GM12878 (cell line): ENCODE measurements at regions not wholly inside any gene's neighbourhood (a gene's known extent, or its start where the extent isn't known, plus 50 kb on each side); places are given as distances from the start of the nearest gene placed in this dataset.

Experiments used
- JUND ChIP-seq: IDR thresholded peaks from 2 replicates; pipeline ENCODE4 v1.6.1; 2012; ENCODE audit warnings: low read depth, mild to moderate bottlenecking, low read length, improper control_type of control experiment, moderate library complexity
- RELA ChIP-seq: fragments of 450-650 bp; IDR thresholded peaks from 2 replicates; pipeline ENCODE4 v1.8.0; 2014; ENCODE audit warnings: borderline replicate concordance; ENCODE audit not compliant: partially characterized antibody
- SMAD5 ChIP-seq: IDR thresholded peaks from 2 replicates; pipeline ENCODE4 v1.6.1; 2016; ENCODE audit warnings: antibody characterized with exemption, low read depth
- ZNF384 ChIP-seq: IDR thresholded peaks from 2 replicates; pipeline ENCODE4 v1.6.1; 2012; ENCODE audit warnings: low read depth, mild to moderate bottlenecking, low read length, improper control_type of control experiment, borderline replicate concordance
- TF ChIP-seq, protein P1 (sequence below): fragments of 450-650 bp; formaldehyde crosslinking; IDR thresholded peaks from 2 replicates; pipeline ENCODE4 v1.4.0; 2020; ENCODE audit warnings: mild to moderate bottlenecking, moderate library complexity
- TF ChIP-seq, protein P2 (sequence below): IDR thresholded peaks from 2 replicates; pipeline ENCODE4 v1.6.1; 2011; ENCODE audit warnings: mild to moderate bottlenecking, low read depth, low read length, moderate library complexity; ENCODE audit not compliant: insufficient replicate concordance

DNA sequence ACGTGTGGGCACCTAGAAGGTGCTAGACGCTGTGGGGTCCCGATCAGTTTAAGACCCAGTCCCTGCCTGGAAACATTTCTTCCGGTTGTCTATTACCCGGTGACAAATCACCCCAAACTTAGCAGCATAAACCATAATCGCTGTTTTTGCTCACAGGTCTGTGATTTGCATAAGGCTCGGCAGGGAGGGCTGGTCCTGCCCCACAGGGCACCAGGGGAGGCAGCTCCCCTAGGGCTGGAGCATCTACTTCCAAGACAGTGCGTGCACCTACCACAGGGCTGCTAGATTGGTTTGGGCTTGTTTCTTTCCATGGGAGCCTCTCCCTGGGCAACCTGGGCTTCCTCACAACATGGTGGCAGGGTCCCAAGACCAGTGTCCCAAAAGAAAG is 214.5 kb upstream of the CIBAR2 start (continued):
- no peak for TF ChIP-seq JUND
- no peak for TF ChIP-seq ZNF384
- TF ChIP-seq, protein P1, sequence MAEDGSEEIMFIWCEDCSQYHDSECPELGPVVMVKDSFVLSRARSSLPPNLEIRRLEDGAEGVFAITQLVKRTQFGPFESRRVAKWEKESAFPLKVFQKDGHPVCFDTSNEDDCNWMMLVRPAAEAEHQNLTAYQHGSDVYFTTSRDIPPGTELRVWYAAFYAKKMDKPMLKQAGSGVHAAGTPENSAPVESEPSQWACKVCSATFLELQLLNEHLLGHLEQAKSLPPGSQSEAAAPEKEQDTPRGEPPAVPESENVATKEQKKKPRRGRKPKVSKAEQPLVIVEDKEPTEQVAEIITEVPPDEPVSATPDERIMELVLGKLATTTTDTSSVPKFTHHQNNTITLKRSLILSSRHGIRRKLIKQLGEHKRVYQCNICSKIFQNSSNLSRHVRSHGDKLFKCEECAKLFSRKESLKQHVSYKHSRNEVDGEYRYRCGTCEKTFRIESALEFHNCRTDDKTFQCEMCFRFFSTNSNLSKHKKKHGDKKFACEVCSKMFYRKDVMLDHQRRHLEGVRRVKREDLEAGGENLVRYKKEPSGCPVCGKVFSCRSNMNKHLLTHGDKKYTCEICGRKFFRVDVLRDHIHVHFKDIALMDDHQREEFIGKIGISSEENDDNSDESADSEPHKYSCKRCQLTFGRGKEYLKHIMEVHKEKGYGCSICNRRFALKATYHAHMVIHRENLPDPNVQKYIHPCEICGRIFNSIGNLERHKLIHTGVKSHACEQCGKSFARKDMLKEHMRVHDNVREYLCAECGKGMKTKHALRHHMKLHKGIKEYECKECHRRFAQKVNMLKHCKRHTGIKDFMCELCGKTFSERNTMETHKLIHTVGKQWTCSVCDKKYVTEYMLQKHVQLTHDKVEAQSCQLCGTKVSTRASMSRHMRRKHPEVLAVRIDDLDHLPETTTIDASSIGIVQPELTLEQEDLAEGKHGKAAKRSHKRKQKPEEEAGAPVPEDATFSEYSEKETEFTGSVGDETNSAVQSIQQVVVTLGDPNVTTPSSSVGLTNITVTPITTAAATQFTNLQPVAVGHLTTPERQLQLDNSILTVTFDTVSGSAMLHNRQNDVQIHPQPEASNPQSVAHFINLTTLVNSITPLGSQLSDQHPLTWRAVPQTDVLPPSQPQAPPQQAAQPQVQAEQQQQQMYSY, result no peak
- TF ChIP-seq, protein P2, sequence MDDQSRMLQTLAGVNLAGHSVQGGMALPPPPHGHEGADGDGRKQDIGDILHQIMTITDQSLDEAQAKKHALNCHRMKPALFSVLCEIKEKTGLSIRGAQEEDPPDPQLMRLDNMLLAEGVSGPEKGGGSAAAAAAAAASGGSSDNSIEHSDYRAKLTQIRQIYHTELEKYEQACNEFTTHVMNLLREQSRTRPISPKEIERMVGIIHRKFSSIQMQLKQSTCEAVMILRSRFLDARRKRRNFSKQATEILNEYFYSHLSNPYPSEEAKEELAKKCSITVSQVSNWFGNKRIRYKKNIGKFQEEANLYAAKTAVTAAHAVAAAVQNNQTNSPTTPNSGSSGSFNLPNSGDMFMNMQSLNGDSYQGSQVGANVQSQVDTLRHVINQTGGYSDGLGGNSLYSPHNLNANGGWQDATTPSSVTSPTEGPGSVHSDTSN, result no peak
- TF ChIP-seq SMAD5, result no peak
- no peak for TF ChIP-seq RELA
- TF ChIP-seq, all 136 proteins: peak for 0
